HEK293 (cell line): ENCODE measurements at regions not wholly inside any gene's neighbourhood (a gene's known extent, or its start where the extent isn't known, plus 50 kb on each side); places are given as distances from the start of the nearest gene placed in this dataset.

Experiments used
- EGR2 ChIP-seq: fragments of 450-650 bp; formaldehyde crosslinking; IDR thresholded peaks from 2 replicates; pipeline ENCODE4 v1.5.1; 2016; ENCODE audit warnings: low read depth, missing biosample characterization, missing genetic modification characterization
- YY1 ChIP-seq: fragments of 450-650 bp; formaldehyde crosslinking; IDR thresholded peaks from 2 replicates; pipeline ENCODE4 v1.5.1; 2018; ENCODE audit warnings: missing biosample characterization, missing genetic modification characterization
- ZNF24 ChIP-seq: fragments of 450-650 bp; formaldehyde crosslinking; IDR thresholded peaks from 2 replicates; pipeline ENCODE4 v1.5.1; 2016; ENCODE audit warnings: missing biosample characterization, missing genetic modification characterization
- ZNF544 ChIP-seq: fragments of 450-650 bp; formaldehyde crosslinking; IDR thresholded peaks from 2 replicates; pipeline ENCODE4 v1.5.0; 2017; ENCODE audit warnings: missing biosample characterization, missing genetic modification characterization
- ZNF561 ChIP-seq: fragments of 450-650 bp; IDR thresholded peaks from 2 replicates; pipeline ENCODE4 v1.5.1; 2018; ENCODE audit warnings: missing biosample characterization, missing genetic modification characterization, borderline replicate concordance
- TF ChIP-seq, protein P1 (sequence below): fragments of 450-650 bp; formaldehyde crosslinking; IDR thresholded peaks from 2 replicates; pipeline ENCODE4 v1.5.1; 2016; ENCODE audit warnings: missing biosample characterization, missing genetic modification characterization
- TF ChIP-seq, protein P2 (sequence below): sonication (generic); formaldehyde crosslinking; IDR thresholded peaks from 2 replicates; pipeline ENCODE4 v1.8.1; 2022; ENCODE audit warnings: mild to moderate bottlenecking, moderate library complexity, missing genetic modification reagents

DNA sequence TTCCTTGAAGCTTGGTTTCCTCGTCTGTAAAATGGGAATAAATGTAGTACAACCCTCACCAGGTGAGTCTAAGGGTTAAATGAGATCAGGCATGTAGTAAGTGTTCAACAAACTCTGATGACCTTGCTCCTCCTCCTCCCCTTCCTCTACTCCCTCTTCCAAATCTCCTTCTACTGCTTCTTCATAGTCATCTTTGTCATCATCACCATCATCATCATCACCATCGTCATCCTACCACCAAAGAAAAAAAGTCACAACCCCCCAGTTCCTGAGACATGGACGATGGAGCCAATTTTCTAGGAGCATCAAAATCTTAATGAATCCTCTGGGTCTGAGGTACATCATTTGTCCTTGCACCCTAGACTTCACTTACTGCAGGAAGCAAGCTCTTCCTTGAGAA, 240.0 kb downstream of the ANKRD60 start:
- TF ChIP-seq, protein P1, sequence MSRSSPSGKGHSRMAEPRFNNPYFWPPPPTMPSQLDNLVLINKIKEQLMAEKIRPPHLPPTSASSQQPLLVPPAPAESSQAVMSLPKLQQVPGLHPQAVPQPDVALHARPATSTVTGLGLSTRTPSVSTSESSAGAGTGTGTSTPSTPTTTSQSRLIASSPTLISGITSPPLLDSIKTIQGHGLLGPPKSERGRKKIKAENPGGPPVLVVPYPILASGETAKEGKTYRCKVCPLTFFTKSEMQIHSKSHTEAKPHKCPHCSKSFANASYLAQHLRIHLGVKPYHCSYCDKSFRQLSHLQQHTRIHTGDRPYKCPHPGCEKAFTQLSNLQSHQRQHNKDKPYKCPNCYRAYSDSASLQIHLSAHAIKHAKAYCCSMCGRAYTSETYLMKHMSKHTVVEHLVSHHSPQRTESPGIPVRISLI (tag by site-specific recombination) = no peak
- TF ChIP-seq ZNF544 (tag by site-specific recombination) = no peak
- no peak for TF ChIP-seq EGR2
- TF ChIP-seq ZNF24 = no peak
- TF ChIP-seq ZNF561 (tag by site-specific recombination) = no peak
- TF ChIP-seq, protein P2, sequence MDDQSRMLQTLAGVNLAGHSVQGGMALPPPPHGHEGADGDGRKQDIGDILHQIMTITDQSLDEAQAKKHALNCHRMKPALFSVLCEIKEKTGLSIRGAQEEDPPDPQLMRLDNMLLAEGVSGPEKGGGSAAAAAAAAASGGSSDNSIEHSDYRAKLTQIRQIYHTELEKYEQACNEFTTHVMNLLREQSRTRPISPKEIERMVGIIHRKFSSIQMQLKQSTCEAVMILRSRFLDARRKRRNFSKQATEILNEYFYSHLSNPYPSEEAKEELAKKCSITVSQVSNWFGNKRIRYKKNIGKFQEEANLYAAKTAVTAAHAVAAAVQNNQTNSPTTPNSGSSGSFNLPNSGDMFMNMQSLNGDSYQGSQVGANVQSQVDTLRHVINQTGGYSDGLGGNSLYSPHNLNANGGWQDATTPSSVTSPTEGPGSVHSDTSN (CRISPR knock-in tag) = no peak
- no peak for TF ChIP-seq YY1 (tag by site-specific recombination)
